B cell (primary cell): ENCODE measurements at regions not wholly inside any gene's neighbourhood (a gene's known extent, or its start where the extent isn't known, plus 50 kb on each side); places are given as distances from the start of the nearest gene placed in this dataset.

ENCODE experiments used
- CTCF ChIP-seq: fragments of 200-600 bp; IDR thresholded peaks from one replicate; pipeline ENCODE4 v1.8.0; 2022; ENCODE audit warnings: antibody characterized with exemption, mild to moderate bottlenecking
- EZH2 ChIP-seq: IDR thresholded peaks from 2 replicates; pipeline ENCODE4 v1.6.1; 2012; ENCODE audit warnings: borderline replicate concordance, low read depth, mild to moderate bottlenecking, moderate library complexity, low read length; ENCODE audit not compliant: insufficient read depth, poor library complexity, severe bottlenecking

- TF ChIP-seq CTCF, result no peak
- TF ChIP-seq EZH2, result no peak
Measured at GRCh38 chr2:226409134-226409533, 390.5 kb downstream of the IRS1 start.
